ENCODE measurements at regions not wholly inside any gene's neighbourhood (a gene's known extent, or its start where the extent isn't known, plus 50 kb on each side); places are given as distances from the start of the nearest gene placed in this dataset.

DNA sequence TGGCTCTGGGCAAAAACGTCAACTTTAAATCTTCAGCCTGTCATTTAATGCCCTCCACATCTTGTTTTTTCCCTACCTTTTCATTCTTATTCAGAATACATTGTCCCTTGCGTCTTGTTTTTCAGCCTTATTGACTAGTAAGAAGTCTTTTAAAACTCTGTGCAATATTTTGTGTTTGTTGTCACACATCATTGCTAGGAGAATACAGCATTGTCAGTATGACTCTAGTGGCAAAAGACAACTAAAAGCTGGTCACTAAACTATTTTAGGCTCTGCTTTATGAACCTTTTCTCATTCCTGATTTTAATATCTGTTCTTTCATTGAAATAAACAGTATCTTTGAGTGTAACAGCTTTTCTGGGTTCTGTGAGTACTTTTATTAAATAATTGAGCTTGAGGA is 447.8 kb upstream of the CCDC179 start:
- no peak for DNase-seq (ENCODE audit: extremely low read depth, low read depth)
- TF ChIP-seq, protein P1, sequence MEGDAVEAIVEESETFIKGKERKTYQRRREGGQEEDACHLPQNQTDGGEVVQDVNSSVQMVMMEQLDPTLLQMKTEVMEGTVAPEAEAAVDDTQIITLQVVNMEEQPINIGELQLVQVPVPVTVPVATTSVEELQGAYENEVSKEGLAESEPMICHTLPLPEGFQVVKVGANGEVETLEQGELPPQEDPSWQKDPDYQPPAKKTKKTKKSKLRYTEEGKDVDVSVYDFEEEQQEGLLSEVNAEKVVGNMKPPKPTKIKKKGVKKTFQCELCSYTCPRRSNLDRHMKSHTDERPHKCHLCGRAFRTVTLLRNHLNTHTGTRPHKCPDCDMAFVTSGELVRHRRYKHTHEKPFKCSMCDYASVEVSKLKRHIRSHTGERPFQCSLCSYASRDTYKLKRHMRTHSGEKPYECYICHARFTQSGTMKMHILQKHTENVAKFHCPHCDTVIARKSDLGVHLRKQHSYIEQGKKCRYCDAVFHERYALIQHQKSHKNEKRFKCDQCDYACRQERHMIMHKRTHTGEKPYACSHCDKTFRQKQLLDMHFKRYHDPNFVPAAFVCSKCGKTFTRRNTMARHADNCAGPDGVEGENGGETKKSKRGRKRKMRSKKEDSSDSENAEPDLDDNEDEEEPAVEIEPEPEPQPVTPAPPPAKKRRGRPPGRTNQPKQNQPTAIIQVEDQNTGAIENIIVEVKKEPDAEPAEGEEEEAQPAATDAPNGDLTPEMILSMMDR (IDR thresholded peaks at IDR 0.05; ENCODE audit: low read depth, low read length): no peak

DNA sequence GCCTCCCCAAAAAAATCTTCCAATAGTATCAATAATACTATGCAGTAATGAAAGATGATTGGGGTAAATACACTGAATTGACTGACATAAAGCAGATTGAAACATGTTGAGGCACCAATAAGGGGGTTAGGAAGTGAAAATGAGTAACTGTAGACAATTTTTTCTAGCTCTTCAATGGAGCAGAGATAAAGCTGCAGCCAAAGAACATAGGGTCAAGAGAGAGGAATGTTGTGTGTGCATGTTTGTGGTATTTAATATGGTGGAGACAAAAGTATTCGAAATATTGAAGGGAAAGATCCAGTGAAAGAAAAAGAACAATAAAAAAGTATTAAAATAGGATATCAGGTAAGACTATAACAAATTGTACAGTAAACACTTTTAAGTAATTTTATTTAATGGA is 450.0 kb upstream of the CCDC179 start:
- TF ChIP-seq, protein P1 (IDR thresholded peaks at IDR 0.05; ENCODE audit: low read depth, low read length): no peak
- no peak for DNase-seq (ENCODE audit: extremely low read depth, low read depth)

GRCh38 chr11:23311986-23312940 is 452.0 kb upstream of the CCDC179 start:
- no peak for DNase-seq (ENCODE audit: extremely low read depth, low read depth)
- TF ChIP-seq, protein P1 (IDR thresholded peaks at IDR 0.05; ENCODE audit: low read depth, low read length): no peak

GRCh38 chr11:23313001-23313400 is 452.7 kb upstream of the CCDC179 start:
- no peak for DNase-seq (ENCODE audit: extremely low read depth, low read depth)
- TF ChIP-seq, protein P1 (IDR thresholded peaks at IDR 0.05; ENCODE audit: low read depth, low read length): no peak

DNA sequence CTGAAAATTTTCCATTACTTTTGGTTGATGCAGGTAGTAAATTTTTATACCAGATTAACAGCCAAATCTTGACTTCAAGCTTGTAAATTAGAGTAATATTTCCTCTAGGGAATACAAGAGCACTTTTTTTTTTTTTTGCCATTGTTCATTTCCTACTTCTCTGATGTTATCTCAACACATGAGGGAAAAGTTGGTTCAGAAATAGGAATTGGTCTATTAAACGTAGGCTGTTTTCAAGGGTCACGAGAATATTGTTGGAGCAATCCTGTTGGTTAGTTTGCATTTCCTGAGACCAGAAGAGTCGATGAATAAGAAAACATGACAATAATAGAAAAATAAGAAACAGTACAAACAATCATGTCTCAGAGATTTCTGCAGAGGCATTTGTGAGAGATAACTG is 453.9 kb upstream of the CCDC179 start:
- TF ChIP-seq, protein P1 (IDR thresholded peaks at IDR 0.05; ENCODE audit: low read depth, low read length): no peak

GRCh38 chr11:23315286-23315685 is 455.0 kb upstream of the CCDC179 start:
- peak; percentile 2 for DNase-seq (ENCODE audit: extremely low read depth, low read depth)
- TF ChIP-seq, protein P1 (IDR thresholded peaks at IDR 0.05; ENCODE audit: low read depth, low read length): no peak

More for the DNA sequence above, 453.9 kb upstream of the CCDC179 start:
- no peak for DNase-seq (ENCODE audit: extremely low read depth, low read depth)

- DNase-seq (ENCODE audit: extremely low read depth, low read depth): no peak
- TF ChIP-seq, protein P1 (IDR thresholded peaks at IDR 0.05; ENCODE audit: low read depth, low read length): no peak
These were observed 457.5 kb upstream of the CCDC179 start for GRCh38 chr11:23317816-23318215.

Data from AG09319 (cell line).